ENCODE measurements at regions not wholly inside any gene's neighbourhood (a gene's known extent, or its start where the extent isn't known, plus 50 kb on each side); places are given as distances from the start of the nearest gene placed in this dataset.

- TF ChIP-seq CTCF (IDR thresholded peaks at IDR 0.05; ENCODE audit: borderline replicate concordance, control extremely low read depth, extremely low read depth, insufficient read depth, missing control alignments): no peak
- no peak for DNase-seq (ENCODE audit: low spot score)
- in situ Hi-C loops (cut with MboI; ENCODE audit: low sequenced_read_pairs, unreplicated experiment): loop anchor here (25.0 kb wide), 1 partner anchor 109 kb away; no protein-coding TSS in a partner anchor
Observed at GRCh38 chr16:8096211-8096610, 494.1 kb downstream of the TMEM114 start.

- in situ Hi-C loops (cut with MboI; ENCODE audit: low sequenced_read_pairs, unreplicated experiment): loop anchor here (25.0 kb wide), 1 partner anchor 107 kb away; no protein-coding TSS in a partner anchor
- no peak for TF ChIP-seq CTCF (IDR thresholded peaks at IDR 0.05; ENCODE audit: borderline replicate concordance, control extremely low read depth, extremely low read depth, insufficient read depth, missing control alignments)
- no peak for DNase-seq (ENCODE audit: low spot score)
Observed at GRCh38 chr16:8094696-8095095, 495.6 kb downstream of the TMEM114 start.

- no peak for DNase-seq (ENCODE audit: low spot score)
- no peak for TF ChIP-seq CTCF (IDR thresholded peaks at IDR 0.05; ENCODE audit: borderline replicate concordance, control extremely low read depth, extremely low read depth, insufficient read depth, missing control alignments)
- in situ Hi-C loops (cut with MboI; ENCODE audit: low sequenced_read_pairs, unreplicated experiment): loop anchor here (25.0 kb wide), 1 partner anchor 102 kb away; no protein-coding TSS in a partner anchor
Observed at GRCh38 chr16:8088820-8089338, 501.4 kb downstream of the TMEM114 start.

GRCh38 chr16:8087597-8088289, 502.6 kb downstream of the TMEM114 start:
- no peak for TF ChIP-seq CTCF (IDR thresholded peaks at IDR 0.05; ENCODE audit: borderline replicate concordance, control extremely low read depth, extremely low read depth, insufficient read depth, missing control alignments)
- in situ Hi-C loops (cut with MboI; ENCODE audit: low sequenced_read_pairs, unreplicated experiment): loop anchor here (25.0 kb wide), 1 partner anchor 100 kb away; no protein-coding TSS in a partner anchor
- DNase-seq (ENCODE audit: low spot score): no peak

GRCh38 chr16:8087146-8087545, 503.2 kb downstream of the TMEM114 start:
- in situ Hi-C loops (cut with MboI; ENCODE audit: low sequenced_read_pairs, unreplicated experiment): loop anchor here (25.0 kb wide), 1 partner anchor 100 kb away; no protein-coding TSS in a partner anchor
- no peak for DNase-seq (ENCODE audit: low spot score)
- TF ChIP-seq CTCF (IDR thresholded peaks at IDR 0.05; ENCODE audit: borderline replicate concordance, control extremely low read depth, extremely low read depth, insufficient read depth, missing control alignments): no peak

GRCh38 chr16:8084882-8085281, 505.4 kb downstream of the TMEM114 start:
- no peak for TF ChIP-seq CTCF (IDR thresholded peaks at IDR 0.05; ENCODE audit: borderline replicate concordance, control extremely low read depth, extremely low read depth, insufficient read depth, missing control alignments)
- in situ Hi-C loops (cut with MboI; ENCODE audit: low sequenced_read_pairs, unreplicated experiment): loop anchor here (25.0 kb wide), 1 partner anchor 98 kb away; no protein-coding TSS in a partner anchor
- no peak for DNase-seq (ENCODE audit: low spot score)
